ENCODE measurements at regions not wholly inside any gene's neighbourhood (a gene's known extent, or its start where the extent isn't known, plus 50 kb on each side); places are given as distances from the start of the nearest gene placed in this dataset.

- H3K9me3 Mint-ChIP-seq (ENCODE audit: insufficient read depth), result no peaks in the 10 kb centered on the region
- Histone ChIP-seq H2AFZ (ENCODE audit: insufficient read depth, low read depth, low read length, poor library complexity, severe bottlenecking) (no peak overlapping the region), H3K79me2 (ENCODE audit: control insufficient read depth, insufficient read depth, low read length) (no peaks in the 10 kb centered on the region), H3K9me3 (ENCODE audit: control extremely low read depth in 1 of 3, control insufficient read depth in 2 of 3, insufficient read depth in 1 of 3, low read length in 2 of 3) (peaks cover 0 to 16% (median 0%) of the 10 kb centered on the region in 3 donors), H3K9ac (ENCODE audit: low read length) (no peak overlapping the region), H4K20me1 (ENCODE audit: control insufficient read depth, insufficient read depth, low read length, poor library complexity, severe bottlenecking) (no peaks in the 10 kb centered on the region), H3K27me3 (replicated peaks in 1 of 4; ENCODE audit: control extremely low read depth in 1 of 4, control insufficient read depth in 3 of 4, insufficient read depth in 4 of 4, low read length in 3 of 4) (peaks cover 0 to 49% (median 36%) of the 10 kb centered on the region in 4 experiments), H3K27ac (ENCODE audit: low read length in 2 of 2) (no peak overlapping the region), H3K4me1 (ENCODE audit: control insufficient read depth in 2 of 2, insufficient read depth in 2 of 2, low read length in 2 of 2) (peaks cover 33% of the 10 kb centered on the region in 2 donors), H3K4me3 (ENCODE audit: control extremely low read depth in 1 of 5, extremely low read depth in 1 of 5, insufficient read depth in 1 of 5, low read depth in 2 of 5, low read length in 4 of 5) (no peak overlapping the region), H3K4me2 (replicated peaks; ENCODE audit: low read depth, low read length, poor library complexity, severe bottlenecking) (peak overlapping the region; percentile 76), H3K36me3 (replicated peaks in 1 of 2; ENCODE audit: control extremely low read depth in 1 of 2, control insufficient read depth in 1 of 2, extremely low read depth in 1 of 2, insufficient read depth in 2 of 2, low read length in 1 of 2) (no peaks in the 10 kb centered on the region)
- DNase-seq, result no peak
- ChIA-PET POLR2A (no interaction called here), CTCF (no interaction called here)
- H3K4me3 Mint-ChIP-seq, result no peak overlapping the region
- intact Hi-C loops (cut with micrococcal nuclease), result no loop called here
- TF ChIP-seq CTCF (IDR thresholded peaks at IDR 0.05) (no peak), EZH2 (IDR thresholded peaks at IDR 0.05; ENCODE audit: borderline replicate concordance, insufficient read depth, low read depth, low read length, poor library complexity, severe bottlenecking) (no peak)
- WGBS (ENCODE audit: insufficient coverage), result 79% methylated on average over 8 of the region's 10 CpGs
- peaks cover 54% of the 10 kb centered on the region for H3K27me3 Mint-ChIP-seq
- no peak for ATAC-seq (ENCODE audit: low read depth)
- no peak overlapping the region for H3K27ac Mint-ChIP-seq
- peaks cover 36% of the 10 kb centered on the region for H3K4me1 Mint-ChIP-seq
Observed at GRCh38 chr6:21663966-21664313, 70.4 kb downstream of the SOX4 start.

- WGBS (ENCODE audit: insufficient coverage), result 9% methylated on average over 66 of the region's 73 CpGs
- CTCF ChIA-PET, result no interaction called here
- intact Hi-C loops (cut with micrococcal nuclease), result loop anchor here (5.0 kb wide), 1 partner anchor 77 kb away; no protein-coding TSS in a partner anchor
- Histone ChIP-seq H3K4me2 (replicated peaks; ENCODE audit: low read depth, low read length, poor library complexity, severe bottlenecking) (peak overlapping the region; percentile 76), H3K36me3 (replicated peaks in 1 of 2; ENCODE audit: control extremely low read depth in 1 of 2, control insufficient read depth in 1 of 2, extremely low read depth in 1 of 2, insufficient read depth in 2 of 2, low read length in 1 of 2) (no peaks in the 10 kb centered on the region), H4K20me1 (ENCODE audit: control insufficient read depth, insufficient read depth, low read length, poor library complexity, severe bottlenecking) (no peaks in the 10 kb centered on the region), H2AFZ (ENCODE audit: insufficient read depth, low read depth, low read length, poor library complexity, severe bottlenecking) (peak overlapping the region; percentile 33), H3K4me1 (ENCODE audit: control insufficient read depth in 2 of 2, insufficient read depth in 2 of 2, low read length in 2 of 2) (peaks cover 33% of the 10 kb centered on the region in 2 donors), H3K9me3 (ENCODE audit: control extremely low read depth in 1 of 3, control insufficient read depth in 2 of 3, insufficient read depth in 1 of 3, low read length in 2 of 3) (peaks cover 0 to 16% (median 0%) of the 10 kb centered on the region in 3 donors), H3K4me3 (ENCODE audit: control extremely low read depth in 1 of 5, extremely low read depth in 1 of 5, insufficient read depth in 1 of 5, low read depth in 2 of 5, low read length in 4 of 5) (peak overlapping the region in 3 of 5 experiments; percentile 5 to 46 (median 27)), H3K27me3 (replicated peaks in 1 of 4; ENCODE audit: control extremely low read depth in 1 of 4, control insufficient read depth in 3 of 4, insufficient read depth in 4 of 4, low read length in 3 of 4) (peaks cover 0 to 49% (median 37%) of the 10 kb centered on the region in 4 experiments), H3K79me2 (ENCODE audit: control insufficient read depth, insufficient read depth, low read length) (no peaks in the 10 kb centered on the region), H3K27ac (ENCODE audit: low read length in 2 of 2) (no peak overlapping the region), H3K9ac (ENCODE audit: low read length) (peak overlapping the region; percentile 0)
- H3K4me3 Mint-ChIP-seq, result peak overlapping the region; percentile 74
- TF ChIP-seq EZH2 (IDR thresholded peaks at IDR 0.05; ENCODE audit: borderline replicate concordance, insufficient read depth, low read depth, low read length, poor library complexity, severe bottlenecking), result no peak
- no peak for TF ChIP-seq CTCF (IDR thresholded peaks at IDR 0.05)
- POLR2A ChIA-PET, result no interaction called here
- H3K27ac Mint-ChIP-seq, result no peak overlapping the region
- peaks cover 59% of the 10 kb centered on the region for H3K27me3 Mint-ChIP-seq
- ATAC-seq (ENCODE audit: low read depth), result no peak
- H3K4me1 Mint-ChIP-seq, result peaks cover 36% of the 10 kb centered on the region
- H3K9me3 Mint-ChIP-seq (ENCODE audit: insufficient read depth), result no peaks in the 10 kb centered on the region
- peak; percentile 25 for DNase-seq
Observed at GRCh38 chr6:21664314-21665109, 71.0 kb downstream of the SOX4 start.

Data from B cell (primary cell).